ENCODE measurements at regions not wholly inside any gene's neighbourhood (a gene's known extent, or its start where the extent isn't known, plus 50 kb on each side); places are given as distances from the start of the nearest gene placed in this dataset.

DNA sequence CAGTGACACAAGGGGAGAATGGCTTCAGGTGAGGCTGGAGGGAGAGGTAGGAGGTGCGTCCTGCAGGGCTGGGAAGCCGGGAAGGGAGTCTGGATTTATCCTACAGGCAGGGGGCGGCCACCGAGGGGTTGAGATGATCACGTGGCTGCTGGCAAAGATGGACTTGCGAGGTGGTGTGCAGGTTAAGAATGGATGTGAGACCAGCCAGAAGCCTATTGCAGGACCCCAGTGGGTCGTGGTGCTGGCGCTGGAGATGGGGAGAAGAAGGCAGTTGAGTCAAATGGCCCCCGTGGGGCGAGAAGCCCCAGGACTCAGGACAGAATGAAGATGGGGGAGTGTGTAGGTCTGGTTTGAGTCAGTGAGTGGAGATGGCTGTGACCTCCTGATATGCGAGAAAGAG, 183.1 kb downstream of the FAM43A start:
- TF ChIP-seq, protein P1, sequence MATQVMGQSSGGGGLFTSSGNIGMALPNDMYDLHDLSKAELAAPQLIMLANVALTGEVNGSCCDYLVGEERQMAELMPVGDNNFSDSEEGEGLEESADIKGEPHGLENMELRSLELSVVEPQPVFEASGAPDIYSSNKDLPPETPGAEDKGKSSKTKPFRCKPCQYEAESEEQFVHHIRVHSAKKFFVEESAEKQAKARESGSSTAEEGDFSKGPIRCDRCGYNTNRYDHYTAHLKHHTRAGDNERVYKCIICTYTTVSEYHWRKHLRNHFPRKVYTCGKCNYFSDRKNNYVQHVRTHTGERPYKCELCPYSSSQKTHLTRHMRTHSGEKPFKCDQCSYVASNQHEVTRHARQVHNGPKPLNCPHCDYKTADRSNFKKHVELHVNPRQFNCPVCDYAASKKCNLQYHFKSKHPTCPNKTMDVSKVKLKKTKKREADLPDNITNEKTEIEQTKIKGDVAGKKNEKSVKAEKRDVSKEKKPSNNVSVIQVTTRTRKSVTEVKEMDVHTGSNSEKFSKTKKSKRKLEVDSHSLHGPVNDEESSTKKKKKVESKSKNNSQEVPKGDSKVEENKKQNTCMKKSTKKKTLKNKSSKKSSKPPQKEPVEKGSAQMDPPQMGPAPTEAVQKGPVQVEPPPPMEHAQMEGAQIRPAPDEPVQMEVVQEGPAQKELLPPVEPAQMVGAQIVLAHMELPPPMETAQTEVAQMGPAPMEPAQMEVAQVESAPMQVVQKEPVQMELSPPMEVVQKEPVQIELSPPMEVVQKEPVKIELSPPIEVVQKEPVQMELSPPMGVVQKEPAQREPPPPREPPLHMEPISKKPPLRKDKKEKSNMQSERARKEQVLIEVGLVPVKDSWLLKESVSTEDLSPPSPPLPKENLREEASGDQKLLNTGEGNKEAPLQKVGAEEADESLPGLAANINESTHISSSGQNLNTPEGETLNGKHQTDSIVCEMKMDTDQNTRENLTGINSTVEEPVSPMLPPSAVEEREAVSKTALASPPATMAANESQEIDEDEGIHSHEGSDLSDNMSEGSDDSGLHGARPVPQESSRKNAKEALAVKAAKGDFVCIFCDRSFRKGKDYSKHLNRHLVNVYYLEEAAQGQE (IDR thresholded peaks at IDR 0.05; ENCODE audit: insufficient read depth in 1 of 2, low read depth in 2 of 2, low read length in 2 of 2) = no peak
- no peak for TF ChIP-seq POLR2AphosphoS5 (IDR thresholded peaks at IDR 0.05; ENCODE audit: low read depth, low read length)
- no peak for TF ChIP-seq SIN3A (IDR thresholded peaks at IDR 0.05; ENCODE audit: borderline replicate concordance, insufficient read depth, low read length)
- TF ChIP-seq FOXP2 (optimal IDR thresholded peaks at IDR 0.05; ENCODE audit: borderline replicate concordance, extremely low read depth, extremely low read length, insufficient read depth) = no peak
- TF ChIP-seq TAF1 (IDR thresholded peaks at IDR 0.05; ENCODE audit: borderline replicate concordance, insufficient read depth, low read length) = no peak

DNA sequence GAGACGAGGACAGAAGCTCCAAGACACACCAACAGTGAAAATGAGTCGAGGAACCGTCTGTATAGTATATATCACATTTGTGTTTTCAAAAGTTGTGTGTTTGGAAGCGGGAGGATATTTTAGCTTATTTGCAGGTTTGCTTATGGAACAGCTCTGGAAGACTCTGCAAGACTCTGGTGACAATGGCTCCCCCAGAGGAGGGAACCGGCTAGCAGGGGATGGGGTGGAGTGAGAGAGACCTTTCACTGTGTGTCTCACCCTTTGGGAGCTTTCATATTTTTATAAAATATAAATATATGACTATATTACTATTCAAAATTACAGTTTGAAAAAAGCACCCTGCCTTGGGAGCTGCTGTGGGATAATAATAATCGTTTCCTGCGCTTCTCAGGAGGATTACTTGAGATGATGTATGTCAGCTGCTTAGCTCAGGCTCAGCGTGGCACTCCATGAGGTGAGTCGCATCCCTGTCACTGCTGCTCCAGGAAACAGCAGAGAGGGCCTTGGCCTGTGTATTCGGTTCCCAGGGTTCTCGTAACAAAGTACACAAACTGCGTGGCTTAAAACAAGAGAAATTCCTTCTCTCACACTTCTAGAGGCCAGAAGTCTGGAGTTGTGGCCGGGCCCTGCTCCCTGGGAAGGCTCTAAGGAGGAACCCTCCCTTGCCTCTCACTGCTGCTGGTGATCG, 183.9 kb downstream of the FAM43A start:
- no peak for TF ChIP-seq TAF1 (IDR thresholded peaks at IDR 0.05; ENCODE audit: borderline replicate concordance, insufficient read depth, low read length)
- TF ChIP-seq POLR2AphosphoS5 (IDR thresholded peaks at IDR 0.05; ENCODE audit: low read depth, low read length) = no peak
- TF ChIP-seq, protein P1 (IDR thresholded peaks at IDR 0.05; ENCODE audit: insufficient read depth in 1 of 2, low read depth in 2 of 2, low read length in 2 of 2) = no peak
- no peak for TF ChIP-seq SIN3A (IDR thresholded peaks at IDR 0.05; ENCODE audit: borderline replicate concordance, insufficient read depth, low read length)

DNA sequence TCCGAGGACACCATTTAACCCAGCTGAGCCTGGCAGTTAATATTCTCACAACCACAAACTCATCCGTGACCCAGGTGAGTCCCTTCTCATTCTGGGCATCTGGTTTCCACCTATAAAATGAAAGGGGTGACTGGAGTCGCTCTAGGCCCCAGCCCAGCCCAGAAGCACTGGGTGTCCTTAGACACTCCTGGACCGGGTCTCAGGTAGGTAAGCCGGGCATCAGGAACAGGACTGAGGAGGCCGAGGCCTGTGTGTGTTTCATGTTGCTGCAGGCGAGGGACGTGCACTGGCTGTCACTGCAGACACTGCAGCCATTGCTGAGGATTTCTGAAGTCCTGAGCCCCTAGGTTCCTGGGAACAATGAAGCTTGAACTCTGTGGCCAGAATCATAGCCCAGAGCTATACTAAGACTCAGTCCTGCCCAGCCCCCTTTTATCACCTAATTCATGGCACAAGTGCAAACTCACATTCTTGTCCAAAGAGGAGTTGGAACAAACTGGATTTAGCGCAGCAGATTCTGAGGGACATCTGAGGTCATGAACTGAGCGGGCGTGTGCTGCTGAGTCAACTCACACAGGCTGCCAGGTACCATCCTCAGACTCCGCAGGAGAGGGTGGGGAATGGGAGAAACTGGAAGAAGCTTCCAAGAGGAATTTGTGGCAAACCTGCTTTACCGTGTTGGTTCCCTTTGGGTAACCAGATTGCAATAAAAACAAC, 184.9 kb downstream of the FAM43A start:
- TF ChIP-seq SIN3A (IDR thresholded peaks at IDR 0.05; ENCODE audit: borderline replicate concordance, insufficient read depth, low read length) (no peak), FOXP2 (optimal IDR thresholded peaks at IDR 0.05; ENCODE audit: borderline replicate concordance, extremely low read depth, extremely low read length, insufficient read depth) (no peak), POLR2AphosphoS5 (IDR thresholded peaks at IDR 0.05; ENCODE audit: low read depth, low read length) (no peak), TAF1 (IDR thresholded peaks at IDR 0.05; ENCODE audit: borderline replicate concordance, insufficient read depth, low read length) (no peak)
- TF ChIP-seq, protein P1 (IDR thresholded peaks at IDR 0.05; ENCODE audit: insufficient read depth in 1 of 2, low read depth in 2 of 2, low read length in 2 of 2) = no peak

DNA sequence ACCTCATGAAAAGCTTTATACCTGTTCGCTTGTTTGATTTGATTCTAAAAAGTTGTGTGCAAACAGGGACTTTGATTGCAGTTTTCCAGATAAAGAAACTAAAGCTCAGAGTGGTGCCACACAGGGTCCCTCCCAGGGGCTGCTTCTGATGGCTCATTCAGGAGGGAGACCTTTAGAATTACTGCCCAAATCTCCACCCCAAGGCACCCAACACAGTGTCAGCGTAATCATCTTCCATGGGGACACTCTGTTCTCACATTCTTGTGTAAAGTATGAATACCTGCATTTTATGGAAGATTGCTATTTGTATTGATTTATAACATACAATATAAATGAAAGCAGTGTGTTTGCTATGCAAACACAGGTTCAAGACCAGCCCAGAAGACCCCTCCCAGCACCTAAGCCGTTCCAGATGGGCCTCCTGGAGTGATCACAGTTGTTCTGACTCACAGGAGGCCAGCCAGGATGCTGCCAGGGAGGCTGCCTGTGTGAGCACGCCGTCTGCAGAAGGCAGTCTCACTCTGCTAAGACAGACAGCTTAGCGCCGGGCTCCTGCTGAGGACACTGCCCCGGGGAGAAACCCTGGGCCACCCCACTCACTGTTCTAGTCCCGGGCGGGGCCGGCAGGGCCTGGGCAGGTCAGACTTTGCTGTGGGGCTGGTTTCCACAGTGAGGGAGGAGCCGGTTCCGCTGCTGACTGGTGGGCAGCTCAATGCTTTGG, 185.6 kb downstream of the FAM43A start:
- TF ChIP-seq FOXP2 (optimal IDR thresholded peaks at IDR 0.05; ENCODE audit: borderline replicate concordance, extremely low read depth, extremely low read length, insufficient read depth) = peak; percentile 58
- TF ChIP-seq, protein P1 (IDR thresholded peaks at IDR 0.05; ENCODE audit: insufficient read depth in 1 of 2, low read depth in 2 of 2, low read length in 2 of 2) = no peak

Data from PFSK-1 (cell line).